GM23338 (cell line): ENCODE measurements at regions not wholly inside any gene's neighbourhood (a gene's known extent, or its start where the extent isn't known, plus 50 kb on each side); places are given as distances from the start of the nearest gene placed in this dataset.

Experiments
- ATAC-seq: fragments of 200-7000 bp; cut with Tn5 transposase; 3 replicates; pipeline ENCODE4 v1.9.1; 2020
- DNase-seq: peaks from one replicate; pipeline ENCODE4 v3.0.0-alpha.2; 2015; ENCODE audit warnings: low spot score
- H2AFZ ChIP-seq: fragments of 200-600 bp; sonication (generic); 2 replicates; pipeline ENCODE4 v1.8.0; 2016; ENCODE audit warnings: antibody characterized with exemption, mild to moderate bottlenecking, moderate library complexity
- H3F3A ChIP-seq: fragments of 200-600 bp; sonication (generic); replicated peaks from 2 replicates; pipeline ENCODE4 v1.8.0; 2017; ENCODE audit warnings: antibody characterized with exemption, mixed run types, low read depth
- H3K27ac ChIP-seq: fragments of 200-600 bp; sonication (generic); 2 replicates; pipeline ENCODE4 v1.6.1; 2016; ENCODE audit warnings: low read depth
- H3K27me3 ChIP-seq: fragments of 200-600 bp; sonication (generic); 2 replicates; pipeline ENCODE4 v1.8.0; 2016; ENCODE audit warnings: mild to moderate bottlenecking, mixed run types, moderate library complexity; ENCODE audit not compliant: insufficient read depth
- H3K36me3 ChIP-seq: fragments of 200-600 bp; sonication (generic); 2 replicates; pipeline ENCODE4 v1.8.0; 2016; ENCODE audit warnings: mild to moderate bottlenecking; ENCODE audit not compliant: insufficient read depth
- H3K4me1 ChIP-seq: fragments of 200-600 bp; sonication (generic); 2 replicates; pipeline ENCODE4 v1.8.0; 2016; ENCODE audit warnings: mild to moderate bottlenecking, moderate library complexity; ENCODE audit not compliant: insufficient read depth
- H3K4me2 ChIP-seq: fragments of 200-600 bp; sonication (generic); 2 replicates; pipeline ENCODE4 v1.7.1; 2017; ENCODE audit warnings: mixed run types
- H3K4me3 ChIP-seq: fragments of 200-600 bp; sonication (generic); 2 replicates; pipeline ENCODE4 v1.6.1; 2016; ENCODE audit warnings: mixed run types
- H3K79me2 ChIP-seq: fragments of 200-600 bp; sonication (generic); replicated peaks from 2 replicates; pipeline ENCODE4 v1.8.0; 2017; ENCODE audit warnings: mild to moderate bottlenecking; ENCODE audit not compliant: insufficient read depth
- H3K9me2 ChIP-seq: fragments of 200-600 bp; sonication (generic); 2 replicates; pipeline ENCODE4 v1.8.0; 2017; ENCODE audit not compliant: insufficient read depth
- H4K20me1 ChIP-seq: fragments of 200-600 bp; sonication (generic); replicated peaks from 2 replicates; pipeline ENCODE4 v1.8.0; 2017; ENCODE audit warnings: mild to moderate bottlenecking; ENCODE audit not compliant: insufficient read depth
- H3K27ac Mint-ChIP-seq: 2 replicates; pipeline ENCODE4 v1.8.0; 2020; ENCODE audit warnings: inconsistent platforms, mild to moderate bottlenecking, moderate library complexity, mixed read lengths
- H3K27me3 Mint-ChIP-seq: 3 replicates; pipeline ENCODE4 v1.8.0; 2022; ENCODE audit warnings: low read depth, mild to moderate bottlenecking, moderate library complexity, mixed read lengths, inconsistent platforms; ENCODE audit not compliant: insufficient read depth, poor library complexity
- H3K36me3 Mint-ChIP-seq: 3 replicates; pipeline ENCODE4 v1.8.0; 2021; ENCODE audit warnings: low read depth, mild to moderate bottlenecking, inconsistent platforms, moderate library complexity, mixed read lengths
- H3K4me1 Mint-ChIP-seq: 3 replicates; pipeline ENCODE4 v1.8.0; 2020; ENCODE audit warnings: mild to moderate bottlenecking, inconsistent platforms, mixed read lengths
- H3K4me3 Mint-ChIP-seq: 3 replicates; pipeline ENCODE4 v1.8.0; 2021; ENCODE audit warnings: moderate library complexity, mild to moderate bottlenecking, inconsistent platforms, mixed read lengths
- H3K9me3 Mint-ChIP-seq: 3 replicates; pipeline ENCODE4 v1.8.0; 2020; ENCODE audit warnings: moderate library complexity, mild to moderate bottlenecking, inconsistent platforms, mixed read lengths
- CREB1 ChIP-seq: fragments of 250-450 bp; sonication (Bioruptor Pico); IDR thresholded peaks from 2 replicates; pipeline ENCODE4 v1.5.0; 2020; ENCODE audit warnings: low read depth, mild to moderate bottlenecking, moderate library complexity
- CTCF ChIP-seq, 2 experiments: fragments of 200-600 bp in 1 of 2; sonication (generic) in 1 of 2; conservative IDR thresholded peaks; 2 replicates each; pipeline versions ENCODE4 v1.5.1 to v1.6.1; 2016 to 2017; ENCODE audit warnings: antibody characterized with exemption in 2 of 2, low read depth in 2 of 2, mild to moderate bottlenecking in 2 of 2, moderate library complexity in 1 of 2
- ETS1 ChIP-seq: IDR thresholded peaks from 2 replicates; pipeline ENCODE4 v1.6.1; 2016; ENCODE audit warnings: antibody characterized with exemption
- EZH2 ChIP-seq: fragments of 200-600 bp; sonication (generic); IDR thresholded peaks from one replicate; pipeline ENCODE4 v1.8.0; 2017; ENCODE audit warnings: antibody characterized with exemption, mild to moderate bottlenecking, low read depth; ENCODE audit not compliant: unreplicated experiment
- EZH2phosphoT487 ChIP-seq: fragments of 200-600 bp; sonication (generic); IDR thresholded peaks from one replicate; pipeline ENCODE4 v1.8.1; 2018; ENCODE audit warnings: antibody characterized with exemption; ENCODE audit not compliant: unreplicated experiment
- JUNB ChIP-seq: IDR thresholded peaks from one replicate; pipeline ENCODE4 v1.6.1; 2016; ENCODE audit warnings: antibody characterized with exemption; ENCODE audit not compliant: unreplicated experiment
- NANOG ChIP-seq: IDR thresholded peaks from 2 replicates; pipeline ENCODE4 v1.6.1; 2016; ENCODE audit warnings: antibody characterized with exemption, borderline replicate concordance
- POLR2AphosphoS5 ChIP-seq: IDR thresholded peaks from 2 replicates; pipeline ENCODE4 v1.6.1; 2016; ENCODE audit warnings: antibody characterized with exemption, low read depth
- REST ChIP-seq: IDR thresholded peaks from one replicate; pipeline ENCODE4 v1.6.1; 2018; ENCODE audit warnings: antibody characterized with exemption; ENCODE audit not compliant: unreplicated experiment
- STAT1 ChIP-seq: IDR thresholded peaks from one replicate; pipeline ENCODE4 v1.6.1; 2016; ENCODE audit warnings: antibody characterized with exemption; ENCODE audit not compliant: unreplicated experiment
- ZNF114 ChIP-seq: fragments of 250-450 bp; sonication (Bioruptor Pico); IDR thresholded peaks from 2 replicates; pipeline ENCODE4 v1.5.0; 2020; ENCODE audit warnings: mild to moderate bottlenecking, moderate library complexity
- ZNF331 ChIP-seq: fragments of 250-450 bp; sonication (Bioruptor Pico); IDR thresholded peaks from 2 replicates; pipeline ENCODE4 v1.5.0; 2020; ENCODE audit warnings: low read depth, mild to moderate bottlenecking, moderate library complexity
- ZNF462 ChIP-seq: fragments of 250-450 bp; sonication (Bioruptor Pico); IDR thresholded peaks from 2 replicates; pipeline ENCODE4 v1.5.0; 2020; ENCODE audit warnings: mild to moderate bottlenecking, moderate library complexity

- TF ChIP-seq CREB1: no peak
- TF ChIP-seq STAT1: no peak
Observed at GRCh38 chr1:167156466-167156865, 62.6 kb downstream of the STYXL2 start (continued).

- TF ChIP-seq ZNF331 (no peak), ZNF462 (CRISPR knock-in tag) (no peak), NANOG (no peak), ETS1 (no peak), STAT1 (no peak), ZNF114 (CRISPR knock-in tag) (no peak), POLR2AphosphoS5 (no peak), JUNB (no peak), REST (no peak), EZH2phosphoT487 (no peak), CTCF (conservative IDR thresholded peaks at IDR 0.05; ENCODE audit: low read depth in 2 of 2) (no peak), CREB1 (no peak), EZH2 (no peak)
- H3K36me3 Mint-ChIP-seq: peaks cover 20% of the 10 kb centered on the region
- Histone ChIP-seq H3K4me2 (no peak overlapping the region), H3K36me3 (no peaks in the 10 kb centered on the region), H3K4me1 (peaks cover 20% of the 10 kb centered on the region), H3K27ac (no peak overlapping the region), H3K27me3 (no peaks in the 10 kb centered on the region), H3F3A (no peaks in the 10 kb centered on the region), H4K20me1 (no peaks in the 10 kb centered on the region), H3K9me2 (peaks cover 3% of the 10 kb centered on the region; the same call in 1 of the 2 replicates), H3K4me3 (no peak overlapping the region), H2AFZ (no peak overlapping the region), H3K79me2 (no peaks in the 10 kb centered on the region)
- no peak overlapping the region for H3K4me3 Mint-ChIP-seq
- no peak for DNase-seq
- H3K4me1 Mint-ChIP-seq: peaks cover 39% of the 10 kb centered on the region
- no peaks in the 10 kb centered on the region for H3K27me3 Mint-ChIP-seq
- no peaks in the 10 kb centered on the region for H3K9me3 Mint-ChIP-seq
- ATAC-seq: no peak
- H3K27ac Mint-ChIP-seq: peak overlapping the region; percentile 90; the same call in 1 of the 2 replicates
Observed at GRCh38 chr1:167157114-167157513, 63.2 kb downstream of the STYXL2 start.
